ENCODE measurements at regions not wholly inside any gene's neighbourhood (a gene's known extent, or its start where the extent isn't known, plus 50 kb on each side); places are given as distances from the start of the nearest gene placed in this dataset.

GRCh38 chr2:226520723-226521122, 278.9 kb downstream of the IRS1 start:
- CTCF ChIA-PET = no interaction called here
- Histone ChIP-seq H3K27me3 (replicated peaks; ENCODE audit: insufficient read depth, low read depth, low read length, poor library complexity) (no peaks in the 10 kb centered on the region), H3K4me3 (ENCODE audit: low read depth, low read length, poor library complexity, severe bottlenecking) (no peak overlapping the region), H3K9me3 (ENCODE audit: low read depth, low read length, poor library complexity, severe bottlenecking) (no peaks in the 10 kb centered on the region), H3K27ac (ENCODE audit: low read depth, low read length, poor library complexity, severe bottlenecking) (no peak overlapping the region), H3K36me3 (ENCODE audit: insufficient read depth, low read length, poor library complexity, severe bottlenecking) (no peaks in the 10 kb centered on the region), H3K4me1 (ENCODE audit: insufficient read depth, low read length, poor library complexity, severe bottlenecking) (no peaks in the 10 kb centered on the region)
- intact Hi-C loops (cut with micrococcal nuclease; ENCODE audit: unreplicated experiment) = no loop called here
- TF ChIP-seq, protein P1, sequence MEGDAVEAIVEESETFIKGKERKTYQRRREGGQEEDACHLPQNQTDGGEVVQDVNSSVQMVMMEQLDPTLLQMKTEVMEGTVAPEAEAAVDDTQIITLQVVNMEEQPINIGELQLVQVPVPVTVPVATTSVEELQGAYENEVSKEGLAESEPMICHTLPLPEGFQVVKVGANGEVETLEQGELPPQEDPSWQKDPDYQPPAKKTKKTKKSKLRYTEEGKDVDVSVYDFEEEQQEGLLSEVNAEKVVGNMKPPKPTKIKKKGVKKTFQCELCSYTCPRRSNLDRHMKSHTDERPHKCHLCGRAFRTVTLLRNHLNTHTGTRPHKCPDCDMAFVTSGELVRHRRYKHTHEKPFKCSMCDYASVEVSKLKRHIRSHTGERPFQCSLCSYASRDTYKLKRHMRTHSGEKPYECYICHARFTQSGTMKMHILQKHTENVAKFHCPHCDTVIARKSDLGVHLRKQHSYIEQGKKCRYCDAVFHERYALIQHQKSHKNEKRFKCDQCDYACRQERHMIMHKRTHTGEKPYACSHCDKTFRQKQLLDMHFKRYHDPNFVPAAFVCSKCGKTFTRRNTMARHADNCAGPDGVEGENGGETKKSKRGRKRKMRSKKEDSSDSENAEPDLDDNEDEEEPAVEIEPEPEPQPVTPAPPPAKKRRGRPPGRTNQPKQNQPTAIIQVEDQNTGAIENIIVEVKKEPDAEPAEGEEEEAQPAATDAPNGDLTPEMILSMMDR (conservative IDR thresholded peaks at IDR 0.05; ENCODE audit: low read depth, low read length) = no peak
- no peak for TF ChIP-seq EZH2 (IDR thresholded peaks at IDR 0.05; ENCODE audit: borderline replicate concordance, low read depth, low read length, poor library complexity, severe bottlenecking)
- no peak for DNase-seq (ENCODE audit: low spot score)
- POLR2A ChIA-PET (ENCODE audit: low non-redundant PET) = no interaction called here
- no TSS peak for BruUV-seq (replicated peaks)

- no peaks in the 10 kb centered on the region for H3K4me1 ChIP-seq (ENCODE audit: insufficient read depth, low read length, poor library complexity, severe bottlenecking)
- POLR2A ChIA-PET (ENCODE audit: low non-redundant PET) = no interaction called here
- no peaks in the 10 kb centered on the region for H3K9me3 ChIP-seq (ENCODE audit: low read depth, low read length, poor library complexity, severe bottlenecking)
- TF ChIP-seq EZH2 (IDR thresholded peaks at IDR 0.05; ENCODE audit: borderline replicate concordance, low read depth, low read length, poor library complexity, severe bottlenecking) = no peak
- TF ChIP-seq, protein P1 (conservative IDR thresholded peaks at IDR 0.05; ENCODE audit: low read depth, low read length) = no peak
- no peak for DNase-seq (ENCODE audit: low spot score)
- H3K27ac ChIP-seq (ENCODE audit: low read depth, low read length, poor library complexity, severe bottlenecking) = no peak overlapping the region
- H3K27me3 ChIP-seq (replicated peaks; ENCODE audit: insufficient read depth, low read depth, low read length, poor library complexity) = no peaks in the 10 kb centered on the region
- no TSS peak for BruUV-seq (replicated peaks)
- H3K4me3 ChIP-seq (ENCODE audit: low read depth, low read length, poor library complexity, severe bottlenecking) = no peak overlapping the region
- intact Hi-C loops (cut with micrococcal nuclease; ENCODE audit: unreplicated experiment) = no loop called here
- H3K36me3 ChIP-seq (ENCODE audit: insufficient read depth, low read length, poor library complexity, severe bottlenecking) = no peaks in the 10 kb centered on the region
- CTCF ChIA-PET = no interaction called here
These were observed 284.1 kb downstream of the IRS1 start for GRCh38 chr2:226515344-226516055.

DNA sequence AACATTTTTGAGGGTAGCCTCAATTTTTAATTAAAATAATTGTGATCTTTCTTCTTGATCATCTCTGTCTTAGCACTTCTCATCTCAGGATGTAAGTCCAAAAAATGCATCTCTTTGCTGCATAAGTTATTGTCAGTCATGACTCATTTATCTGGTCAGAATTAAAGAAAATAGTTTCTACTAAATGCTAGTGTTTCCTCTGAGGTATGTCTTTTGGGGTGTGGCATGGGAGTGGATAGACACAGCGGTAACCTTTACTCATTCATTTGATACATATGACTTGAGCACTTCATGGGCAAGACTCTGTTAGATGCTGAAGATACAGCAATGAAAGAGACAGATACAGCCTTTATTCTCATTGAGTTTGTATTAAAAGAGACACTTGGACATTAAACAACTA, 284.7 kb downstream of the IRS1 start:
- no peak for TF ChIP-seq EZH2 (IDR thresholded peaks at IDR 0.05; ENCODE audit: borderline replicate concordance, low read depth, low read length, poor library complexity, severe bottlenecking)
- TF ChIP-seq, protein P1 (conservative IDR thresholded peaks at IDR 0.05; ENCODE audit: low read depth, low read length) = no peak
- Histone ChIP-seq H3K9me3 (ENCODE audit: low read depth, low read length, poor library complexity, severe bottlenecking) (no peaks in the 10 kb centered on the region), H3K36me3 (ENCODE audit: insufficient read depth, low read length, poor library complexity, severe bottlenecking) (no peaks in the 10 kb centered on the region), H3K4me1 (ENCODE audit: insufficient read depth, low read length, poor library complexity, severe bottlenecking) (no peaks in the 10 kb centered on the region), H3K4me3 (ENCODE audit: low read depth, low read length, poor library complexity, severe bottlenecking) (no peak overlapping the region), H3K27ac (ENCODE audit: low read depth, low read length, poor library complexity, severe bottlenecking) (no peak overlapping the region), H3K27me3 (replicated peaks; ENCODE audit: insufficient read depth, low read depth, low read length, poor library complexity) (no peaks in the 10 kb centered on the region)
- ChIA-PET POLR2A (ENCODE audit: low non-redundant PET) (no interaction called here), CTCF (no interaction called here)
- DNase-seq (ENCODE audit: low spot score) = no peak
- BruUV-seq (replicated peaks) = no TSS peak
- intact Hi-C loops (cut with micrococcal nuclease; ENCODE audit: unreplicated experiment) = no loop called here

Measured in A673 (cell line).